ENCODE measurements at regions not wholly inside any gene's neighbourhood (a gene's known extent, or its start where the extent isn't known, plus 50 kb on each side); places are given as distances from the start of the nearest gene placed in this dataset.

GRCh38 chr4:142960867-142961644 lies 115.0 kb upstream of the INPP4B start:
- DNase-seq (ENCODE audit: low read depth, low spot score): no peak
- no peak overlapping the region for H3K27ac ChIP-seq

GRCh38 chr4:142961866-142962265 lies 115.8 kb upstream of the INPP4B start:
- no peak overlapping the region for H3K27ac ChIP-seq
- DNase-seq (ENCODE audit: low read depth, low spot score): no peak

DNA sequence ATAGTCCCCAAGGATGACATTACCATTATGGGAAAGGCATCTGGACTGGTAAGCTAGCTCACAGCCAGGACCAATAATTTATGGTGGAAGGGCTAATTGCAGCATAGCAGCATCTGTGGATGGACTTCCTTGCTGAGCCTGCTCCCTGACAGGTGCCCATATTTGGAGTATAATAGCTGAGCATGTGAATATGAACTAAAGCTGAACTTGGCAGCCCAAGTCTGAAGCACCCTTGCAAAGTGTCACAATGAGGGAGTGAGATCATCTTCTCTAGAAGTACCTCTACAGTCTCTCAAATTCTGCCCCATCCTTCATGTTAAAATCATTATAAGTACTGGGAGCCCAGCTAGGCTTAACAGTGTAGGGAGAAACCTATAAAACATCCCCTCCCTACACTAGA lies 128.2 kb upstream of the INPP4B start:
- no peak for DNase-seq (ENCODE audit: low read depth, low spot score)
- H3K27ac ChIP-seq: no peak overlapping the region

GRCh38 chr4:142975618-142976017 lies 129.5 kb upstream of the INPP4B start:
- DNase-seq (ENCODE audit: low read depth, low spot score): no peak
- H3K27ac ChIP-seq: no peak overlapping the region

GRCh38 chr4:142976482-142976881 lies 130.4 kb upstream of the INPP4B start:
- DNase-seq (ENCODE audit: low read depth, low spot score): no peak

DNA sequence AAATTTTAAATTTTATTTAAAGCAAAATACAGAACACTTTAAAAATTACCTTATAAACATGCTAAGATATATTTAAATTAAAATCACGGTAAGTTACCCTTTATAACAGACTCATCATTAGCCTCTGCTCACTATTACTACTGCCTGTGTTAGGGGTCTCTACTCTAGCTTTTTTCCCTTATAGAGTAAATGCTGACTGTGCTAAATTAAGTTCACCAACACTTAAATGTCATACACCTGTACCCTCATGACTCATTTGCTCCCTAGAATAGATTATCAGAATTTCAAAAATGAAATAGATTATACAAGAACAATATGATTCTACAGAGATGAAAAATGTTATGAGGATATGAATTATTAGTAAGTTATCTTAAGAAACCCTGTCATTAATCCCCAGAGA lies 131.1 kb upstream of the INPP4B start:
- no peak overlapping the region for H3K27ac ChIP-seq
- DNase-seq (ENCODE audit: low read depth, low spot score): no peak

More at GRCh38 chr4:142976482-142976881, 130.4 kb upstream of the INPP4B start:
- H3K27ac ChIP-seq: no peak overlapping the region

DNA sequence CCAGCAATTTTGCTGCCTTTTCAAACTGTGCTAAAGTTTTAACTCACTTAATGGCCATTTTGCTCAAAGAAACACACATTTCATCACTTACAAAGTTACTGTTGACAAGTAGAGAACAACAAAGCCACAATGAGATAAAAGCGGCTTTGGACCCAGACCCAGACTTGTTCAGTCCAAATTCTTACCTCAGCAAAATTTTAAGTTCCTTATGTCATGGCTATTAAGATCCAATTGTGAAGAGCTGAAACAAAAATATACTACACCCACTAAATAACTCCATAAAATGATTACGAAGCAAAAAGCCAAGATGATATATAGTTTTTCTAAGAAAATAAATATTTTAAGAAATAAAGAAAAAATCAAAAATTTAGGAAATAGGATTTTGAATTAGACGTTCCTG lies 137.0 kb upstream of the INPP4B start:
- no peak overlapping the region for H3K27ac ChIP-seq
- DNase-seq (ENCODE audit: low read depth, low spot score): no peak

GRCh38 chr4:142983589-142983988 lies 137.5 kb upstream of the INPP4B start:
- DNase-seq (ENCODE audit: low read depth, low spot score): no peak
- H3K27ac ChIP-seq: no peak overlapping the region

DNA sequence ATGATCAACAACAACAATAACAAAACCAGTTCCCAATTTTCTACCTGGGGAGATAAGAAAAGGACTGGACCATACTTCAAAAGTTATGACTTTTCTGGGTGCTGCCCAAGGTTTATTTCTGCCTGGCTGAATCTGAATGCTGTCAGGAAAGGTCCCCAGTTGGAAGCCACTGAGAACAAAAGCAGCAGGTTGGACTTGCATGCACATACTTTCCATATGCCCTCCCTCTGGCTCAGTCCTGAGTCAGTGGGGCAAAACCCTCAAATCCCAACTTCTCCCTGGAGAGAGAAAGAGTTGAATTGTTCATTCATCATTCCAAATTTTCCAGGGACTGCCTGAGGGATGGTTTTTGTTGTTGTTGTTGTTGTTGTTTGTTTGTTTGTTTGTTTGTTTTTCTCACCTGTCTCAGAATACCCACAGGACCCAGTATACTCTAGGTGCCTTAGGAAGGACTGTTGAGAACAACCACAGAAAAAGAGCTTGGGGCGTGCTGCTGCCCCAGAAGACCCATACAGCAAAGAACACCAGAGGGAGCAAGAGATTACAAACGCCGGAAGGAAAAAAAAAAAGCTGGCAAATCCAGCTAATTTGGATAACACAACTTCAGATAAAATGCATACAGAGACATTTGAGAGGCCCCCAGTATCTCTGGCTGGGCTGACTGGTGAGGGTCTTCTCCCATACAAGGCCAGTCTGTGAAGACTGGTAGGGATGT lies 138.9 kb upstream of the INPP4B start:
- DNase-seq (ENCODE audit: low read depth, low spot score): no peak

GRCh38 chr4:143016171-143016570 lies 168.5 kb upstream of the USP38 start:
- peak; percentile 20 for DNase-seq (ENCODE audit: low read depth, low spot score)
- H3K27ac ChIP-seq: no peak overlapping the region

More for the DNA sequence above, 138.9 kb upstream of the INPP4B start:
- no peak overlapping the region for H3K27ac ChIP-seq

DNA sequence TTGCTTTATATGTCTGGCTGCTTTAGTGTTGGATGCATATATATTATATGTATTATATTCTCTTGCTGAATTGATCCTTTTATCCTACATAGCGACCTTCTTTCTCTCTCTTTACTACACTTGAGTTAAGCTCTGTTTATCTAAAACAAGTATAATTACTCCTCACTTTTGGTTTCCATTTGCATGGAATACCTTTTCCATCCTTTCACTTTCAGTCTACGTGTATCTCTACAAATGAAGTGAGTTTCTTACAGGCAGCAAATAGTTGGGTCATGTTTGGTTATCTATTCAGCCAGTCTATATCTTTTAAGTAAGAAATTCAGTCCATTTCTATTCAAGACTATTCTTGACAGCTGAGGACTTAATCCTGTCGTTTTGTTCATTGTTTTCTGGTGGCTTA lies 167.5 kb upstream of the USP38 start:
- H3K27ac ChIP-seq: no peak overlapping the region
- no peak for DNase-seq (ENCODE audit: low read depth, low spot score)

DNA sequence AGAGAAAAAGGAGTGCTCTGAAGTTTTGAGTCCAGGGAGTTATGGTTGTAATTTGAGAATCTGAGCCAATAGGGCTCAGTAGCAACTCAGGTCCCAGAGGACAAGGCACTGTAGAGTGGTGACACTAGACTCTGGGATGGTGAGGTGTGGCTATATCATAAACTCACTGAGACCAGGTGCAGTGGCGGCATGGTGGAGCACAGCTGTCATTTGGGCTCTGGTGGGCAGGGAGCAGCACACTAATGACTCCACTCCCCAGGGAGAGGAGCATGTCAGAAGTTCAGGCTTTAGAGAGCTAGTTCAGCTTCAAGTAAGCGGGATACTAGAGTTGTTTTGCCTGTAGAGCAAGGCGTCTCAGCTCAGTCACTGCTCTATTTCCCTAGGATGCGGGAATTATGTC lies 165.4 kb upstream of the USP38 start:
- no peak overlapping the region for H3K27ac ChIP-seq
- DNase-seq (ENCODE audit: low read depth, low spot score): no peak

- no peak overlapping the region for H3K27ac ChIP-seq
- DNase-seq (ENCODE audit: low read depth, low spot score): no peak
Observed at GRCh38 chr4:143021384-143021783, 163.3 kb upstream of the USP38 start.

GRCh38 chr4:143023239-143023918 lies 161.3 kb upstream of the USP38 start:
- no peak for DNase-seq (ENCODE audit: low read depth, low spot score)
- no peak overlapping the region for H3K27ac ChIP-seq

GRCh38 chr4:143025081-143025704 lies 159.5 kb upstream of the USP38 start:
- DNase-seq (ENCODE audit: low read depth, low spot score): no peak
- no peak overlapping the region for H3K27ac ChIP-seq

DNA sequence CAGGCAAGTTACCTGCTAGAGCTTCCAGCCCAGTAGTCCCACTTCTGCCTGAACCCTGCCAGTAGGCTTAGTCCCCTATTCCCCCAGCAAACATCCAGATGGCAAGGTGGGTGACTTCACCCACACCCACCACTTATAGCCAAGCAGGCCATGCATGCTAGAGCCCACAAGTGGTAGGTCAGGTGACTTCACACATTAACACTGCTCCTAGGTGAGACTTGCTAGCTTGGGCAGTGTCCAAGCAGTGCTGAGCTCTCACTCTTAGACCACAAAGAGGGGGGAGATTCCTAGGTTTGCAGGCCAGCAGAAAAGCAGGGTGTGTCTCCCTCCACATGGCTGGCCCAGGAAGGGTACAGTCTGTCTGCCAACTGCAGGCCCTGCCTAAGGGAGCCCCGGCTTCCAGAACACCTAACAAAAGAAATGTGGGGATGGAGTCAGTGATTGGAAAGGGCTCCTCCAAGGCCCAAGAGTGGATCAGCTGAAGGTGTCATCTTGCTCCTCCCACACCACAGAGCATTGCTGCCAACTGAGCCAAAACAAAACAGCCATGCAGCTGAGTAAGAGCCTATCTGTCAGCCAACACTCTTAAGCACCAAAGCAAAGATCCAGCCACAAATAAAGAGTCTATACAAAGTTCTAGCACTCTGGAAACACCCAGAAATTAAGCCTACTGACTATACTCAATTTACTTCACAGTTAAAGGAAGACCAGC lies 158.1 kb upstream of the USP38 start:
- no peak for DNase-seq (ENCODE audit: low read depth, low spot score)

GRCh38 chr4:143035661-143036060 lies 149.1 kb upstream of the USP38 start:
- H3K27ac ChIP-seq: no peak overlapping the region
- DNase-seq (ENCODE audit: low read depth, low spot score): no peak

More for the DNA sequence above, 158.1 kb upstream of the USP38 start:
- no peak overlapping the region for H3K27ac ChIP-seq

DNA sequence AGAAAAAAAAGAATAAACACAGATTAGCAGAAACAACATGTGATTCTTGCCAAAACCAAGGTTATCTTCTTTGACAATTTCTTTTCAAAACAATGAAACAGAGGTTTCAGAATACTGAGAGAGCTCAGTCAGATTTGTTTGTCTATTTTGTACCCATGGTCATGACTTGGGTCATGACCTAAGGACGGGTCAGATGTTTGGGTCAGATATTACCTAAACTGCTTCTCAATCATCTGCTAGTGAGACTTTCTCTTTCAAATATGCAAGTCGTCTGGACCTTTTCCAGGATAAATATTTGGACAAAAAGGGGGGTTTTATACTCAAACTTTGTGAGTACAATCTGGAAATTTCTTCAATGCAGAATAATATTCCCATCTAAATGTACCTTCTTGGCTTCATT lies 148.3 kb upstream of the USP38 start:
- DNase-seq (ENCODE audit: low read depth, low spot score): no peak
- H3K27ac ChIP-seq: no peak overlapping the region

DNA sequence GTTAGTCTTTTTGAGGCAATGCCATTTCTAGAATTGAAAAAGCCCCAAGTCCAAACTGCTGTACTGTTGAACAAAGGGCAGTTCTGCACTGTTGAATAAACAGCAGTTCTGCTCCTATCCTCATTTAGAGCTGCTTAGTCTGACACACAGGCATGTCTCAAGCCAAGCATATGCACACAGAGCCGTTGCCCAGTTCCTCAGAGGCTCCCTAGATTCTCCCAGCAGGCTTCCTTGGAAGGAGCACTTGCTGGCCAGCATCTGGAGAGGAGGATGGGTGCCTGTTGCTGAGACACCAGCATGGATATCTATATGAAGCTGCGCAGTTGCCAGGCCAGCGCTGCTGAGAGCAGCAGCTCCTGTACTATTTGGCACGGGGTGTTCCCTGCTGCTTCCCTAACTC lies 138.3 kb upstream of the USP38 start:
- no peak for DNase-seq (ENCODE audit: low read depth, low spot score)
- H3K27ac ChIP-seq: no peak overlapping the region

DNA sequence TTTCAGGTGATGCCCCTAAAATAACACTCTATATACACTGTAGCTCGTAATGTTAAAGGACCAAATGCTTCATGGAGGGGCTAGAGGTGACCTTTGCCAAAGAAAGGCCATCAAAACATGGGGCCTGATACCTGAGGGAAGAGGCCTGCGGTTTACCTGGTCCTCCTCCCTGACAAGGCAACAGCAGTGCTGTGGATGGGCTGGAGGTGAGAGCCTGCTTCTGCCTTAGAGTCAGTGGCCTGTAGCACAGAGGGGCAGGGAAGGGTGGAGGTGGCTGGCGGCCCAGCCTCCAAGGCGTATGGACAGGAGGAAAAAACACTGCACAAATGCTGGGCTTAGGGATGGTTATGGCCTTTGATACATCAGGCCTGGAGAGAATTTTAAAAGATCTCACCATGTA lies 137.8 kb upstream of the USP38 start:
- H3K27ac ChIP-seq: no peak overlapping the region
- DNase-seq (ENCODE audit: low read depth, low spot score): no peak
